Body of pancreas (tissue), 4 donors: ENCODE measurements at regions not wholly inside any gene's neighbourhood (a gene's known extent, or its start where the extent isn't known, plus 50 kb on each side); places are given as distances from the start of the nearest gene placed in this dataset.

Experiments used
- CTCF ChIP-seq, 7 experiments: fragments of 450-650 bp in 4 of 7; fragments of 200-600 bp in 3 of 7; sonication (generic) in 3 of 7; IDR thresholded peaks; one replicate each; pipeline ENCODE4 v1.5.1; 2016 to 2019; ENCODE audit warnings: antibody characterized with exemption in 7 of 7
- POLR2A ChIP-seq, 3 donors: fragments of 450-650 bp; IDR thresholded peaks; one replicate each; pipeline ENCODE4 v1.6.1; 2016; ENCODE audit warnings: antibody characterized with exemption in 3 of 3, mild to moderate bottlenecking in 2 of 3

GRCh38 chr2:193332941-193333340, 1138.2 kb upstream of the TMEFF2 start:
- TF ChIP-seq CTCF (IDR thresholded peaks at IDR 0.05) (no peak), POLR2A (IDR thresholded peaks at IDR 0.05) (no peak)
